Tibial nerve (tissue), 4 donors: ENCODE measurements at regions not wholly inside any gene's neighbourhood (a gene's known extent, or its start where the extent isn't known, plus 50 kb on each side); places are given as distances from the start of the nearest gene placed in this dataset.

Experiments
- DNase-seq, 2 donors: peaks; one replicate each; pipeline ENCODE4 v3.0.0-alpha.2; 2019; ENCODE audit warnings: low spot score in 2 of 2
- H3K27ac ChIP-seq, 4 donors: fragments of 200-600 bp; sonication (generic) in 3 of 4; one replicate each; pipeline ENCODE4 v1.5.1; 2017 to 2019; ENCODE audit warnings: mild to moderate bottlenecking in 1 of 4
- H3K27me3 ChIP-seq, 2 donors: fragments of 200-600 bp; sonication (generic) in 1 of 2; one replicate each; pipeline versions ENCODE4 v1.5.1 to v1.6.0; 2017 to 2019
- H3K36me3 ChIP-seq, 3 donors: fragments of 200-600 bp; sonication (generic); one replicate each; pipeline ENCODE4 v1.5.1; 2018 to 2019
- H3K4me1 ChIP-seq, 4 donors: fragments of 200-600 bp; sonication (generic) in 3 of 4; one replicate each; pipeline ENCODE4 v1.5.1; 2017 to 2019
- H3K4me3 ChIP-seq, 4 donors: fragments of 200-600 bp; sonication (generic) in 3 of 4; one replicate each; pipeline ENCODE4 v1.5.1; 2017 to 2019; ENCODE audit warnings: mild to moderate bottlenecking in 1 of 4, moderate library complexity in 1 of 4
- H3K9me3 ChIP-seq, 4 donors: fragments of 200-600 bp; sonication (generic) in 3 of 4; one replicate each; pipeline ENCODE4 v1.5.1; 2017 to 2019
- CTCF ChIP-seq, 5 experiments: fragments of 200-600 bp in 3 of 5; fragments of 450-650 bp in 2 of 5; sonication (generic) in 3 of 5; IDR thresholded peaks; one replicate each; pipeline ENCODE4 v1.5.1; 2016 to 2019; ENCODE audit warnings: antibody characterized with exemption in 5 of 5, mild to moderate bottlenecking in 3 of 5, moderate library complexity in 2 of 5
- EP300 ChIP-seq, 2 donors: sonication (generic); formaldehyde crosslinking; IDR thresholded peaks; one replicate each; pipeline ENCODE4 v1.6.1; 2017; ENCODE audit warnings: antibody characterized with exemption in 2 of 2, mild to moderate bottlenecking in 1 of 2
- POLR2A ChIP-seq, 2 donors: fragments of 450-650 bp; IDR thresholded peaks; one replicate each; pipeline ENCODE4 v1.6.1; 2017; ENCODE audit warnings: antibody characterized with exemption in 2 of 2, mild to moderate bottlenecking in 2 of 2, moderate library complexity in 2 of 2
- WGBS, 2 donors: methylation state at CpG; one replicate each; pipeline ENCODE4 v1.1.5; 2018; 5-methylcytosine and 5-hydroxymethylcytosine counted together

GRCh38 chr6:56005426-56005825 is 130.0 kb upstream of the BMP5 start:
- Histone ChIP-seq H3K9me3 (no peaks in the 10 kb centered on the region), H3K4me1 (no peaks in the 10 kb centered on the region), H3K27ac (no peak overlapping the region), H3K4me3 (no peak overlapping the region), H3K36me3 (no peaks in the 10 kb centered on the region), H3K27me3 (no peaks in the 10 kb centered on the region)
- 61 to 75% methylated on average over 1 of the region's 1 CpG for WGBS, 2 donors
- DNase-seq: no peak
- no peak for TF ChIP-seq CTCF (IDR thresholded peaks at IDR 0.05)
- TF ChIP-seq EP300 (IDR thresholded peaks at IDR 0.05): no peak
- no peak for TF ChIP-seq POLR2A (IDR thresholded peaks at IDR 0.05)

GRCh38 chr6:56004426-56004825 is 129.0 kb upstream of the BMP5 start:
- H3K4me1 ChIP-seq: no peaks in the 10 kb centered on the region
- WGBS, 2 donors: 72 to 85% methylated on average over 2 of the region's 2 CpGs
- no peak overlapping the region for H3K27ac ChIP-seq
- H3K4me3 ChIP-seq: no peak overlapping the region
- DNase-seq: no peak
- H3K27me3 ChIP-seq: no peaks in the 10 kb centered on the region
- H3K9me3 ChIP-seq: no peaks in the 10 kb centered on the region
- H3K36me3 ChIP-seq: no peaks in the 10 kb centered on the region
- no peak for TF ChIP-seq EP300 (IDR thresholded peaks at IDR 0.05)
- no peak for TF ChIP-seq POLR2A (IDR thresholded peaks at IDR 0.05)
- TF ChIP-seq CTCF (IDR thresholded peaks at IDR 0.05): no peak

GRCh38 chr6:56003616-56004015 is 128.2 kb upstream of the BMP5 start:
- no peaks in the 10 kb centered on the region for H3K9me3 ChIP-seq
- H3K4me1 ChIP-seq: no peaks in the 10 kb centered on the region
- no peak for DNase-seq
- no peak overlapping the region for H3K27ac ChIP-seq
- TF ChIP-seq CTCF (IDR thresholded peaks at IDR 0.05) (no peak), EP300 (IDR thresholded peaks at IDR 0.05) (no peak), POLR2A (IDR thresholded peaks at IDR 0.05) (no peak)
- H3K4me3 ChIP-seq: no peak overlapping the region
- WGBS, 2 donors: 94 to 95% methylated on average over 2 of the region's 2 CpGs
- H3K27me3 ChIP-seq: no peaks in the 10 kb centered on the region
- H3K36me3 ChIP-seq: no peaks in the 10 kb centered on the region

GRCh38 chr6:56002336-56002735 is 126.9 kb upstream of the BMP5 start:
- no peak overlapping the region for H3K27ac ChIP-seq
- no peak overlapping the region for H3K4me3 ChIP-seq
- TF ChIP-seq POLR2A (IDR thresholded peaks at IDR 0.05): no peak
- no peak for TF ChIP-seq CTCF (IDR thresholded peaks at IDR 0.05)
- no peak for TF ChIP-seq EP300 (IDR thresholded peaks at IDR 0.05)
- no peaks in the 10 kb centered on the region for H3K9me3 ChIP-seq
- no peak for DNase-seq
- H3K4me1 ChIP-seq: no peaks in the 10 kb centered on the region
- no peaks in the 10 kb centered on the region for H3K27me3 ChIP-seq
- WGBS, 2 donors: 65 to 68% methylated on average over 5 of the region's 5 CpGs
- no peaks in the 10 kb centered on the region for H3K36me3 ChIP-seq

GRCh38 chr6:55998576-55998975 is 123.2 kb upstream of the BMP5 start:
- H3K9me3 ChIP-seq: peaks cover 0 to 2% (median 0%) of the 10 kb centered on the region in 4 donors
- no peaks in the 10 kb centered on the region for H3K36me3 ChIP-seq
- H3K4me1 ChIP-seq: no peaks in the 10 kb centered on the region
- no peak overlapping the region for H3K27ac ChIP-seq
- TF ChIP-seq EP300 (IDR thresholded peaks at IDR 0.05) (no peak), CTCF (IDR thresholded peaks at IDR 0.05) (no peak), POLR2A (IDR thresholded peaks at IDR 0.05) (no peak)
- DNase-seq: no peak
- H3K4me3 ChIP-seq: no peak overlapping the region
- WGBS, 2 donors: 81 to 95% methylated on average over 2 of the region's 2 CpGs
- H3K27me3 ChIP-seq: no peaks in the 10 kb centered on the region
